GM21619 (cell line): ENCODE measurements at regions not wholly inside any gene's neighbourhood (a gene's known extent, or its start where the extent isn't known, plus 50 kb on each side); places are given as distances from the start of the nearest gene placed in this dataset.

Experiments
- ATAC-seq: cut with Tn5 transposase; IDR thresholded peaks from one replicate; pipeline ENCODE4 v1.9.1; 2021; ENCODE audit not compliant: unreplicated experiment

- no peak for ATAC-seq
These were observed 92.2 kb downstream of the PLCE1 start for GRCh38 chr10:94085766-94086437.

GRCh38 chr10:94088926-94089381, 95.2 kb downstream of the PLCE1 start:
- ATAC-seq, result no peak

GRCh38 chr10:94091649-94092048, 97.9 kb downstream of the PLCE1 start:
- ATAC-seq, result no peak

- ATAC-seq, result no peak
These were observed 99.1 kb downstream of the PLCE1 start for GRCh38 chr10:94092848-94093247.

GRCh38 chr10:94093286-94093905, 99.7 kb downstream of the PLCE1 start:
- no peak for ATAC-seq

GRCh38 chr10:94094540-94094939, 100.8 kb downstream of the PLCE1 start:
- ATAC-seq, result no peak

- no peak for ATAC-seq
These were observed 103.9 kb downstream of the PLCE1 start for GRCh38 chr10:94097656-94098055.

GRCh38 chr10:94098896-94099295, 105.2 kb downstream of the PLCE1 start:
- no peak for ATAC-seq

GRCh38 chr10:94101894-94102293, 108.2 kb downstream of the PLCE1 start:
- no peak for ATAC-seq

- no peak for ATAC-seq
These were observed 108.7 kb downstream of the PLCE1 start for GRCh38 chr10:94102436-94102835.

- no peak for ATAC-seq
These were observed 109.5 kb downstream of the PLCE1 start for GRCh38 chr10:94103192-94103591.

- ATAC-seq, result no peak
These were observed 110.1 kb downstream of the PLCE1 start for GRCh38 chr10:94103801-94104221.

- ATAC-seq, result no peak
These were observed 110.7 kb downstream of the PLCE1 start for GRCh38 chr10:94104316-94105000.

GRCh38 chr10:94105226-94105625, 111.5 kb downstream of the PLCE1 start:
- ATAC-seq, result no peak

GRCh38 chr10:94107191-94107590, 113.5 kb downstream of the PLCE1 start:
- no peak for ATAC-seq

GRCh38 chr10:94108200-94108599, 114.5 kb downstream of the PLCE1 start:
- no peak for ATAC-seq

GRCh38 chr10:94111367-94111766, 117.6 kb downstream of the PLCE1 start:
- ATAC-seq, result no peak

GRCh38 chr10:94112321-94112720, 118.6 kb downstream of the PLCE1 start:
- ATAC-seq, result no peak

- no peak for ATAC-seq
These were observed 122.0 kb downstream of the PLCE1 start for GRCh38 chr10:94115725-94116124.

GRCh38 chr10:94116848-94117247, 123.1 kb downstream of the PLCE1 start:
- ATAC-seq, result no peak

GRCh38 chr10:94122211-94122610, 128.5 kb downstream of the PLCE1 start:
- ATAC-seq, result no peak
